Hematopoietic multipotent progenitor cell treated with erythropoietin and hydrocortisone succinate and interleukin-3 and kit ligand, for 8 days (in vitro differentiated cells): ENCODE measurements at regions not wholly inside any gene's neighbourhood (a gene's known extent, or its start where the extent isn't known, plus 50 kb on each side); places are given as distances from the start of the nearest gene placed in this dataset.
A peak's percentile ranks its signal among the peaks of the same experiment; 100 is the strongest.
"Not testable (repeated sequence)": the region's sequence is repeated elsewhere in the genome, so short reads cannot be mapped to it uniquely, and the experiment has no call there.

Experiments
- DNase-seq: peaks from one replicate; pipeline ENCODE4 v3.0.0-alpha.2; 2015

- not testable (repeated sequence) for DNase-seq
Measured at GRCh38 chr2:36157093-36157492, 198.5 kb upstream of the CRIM1 start.

GRCh38 chr2:36147670-36148390 lies 207.7 kb upstream of the CRIM1 start:
- DNase-seq, result no peak

- no peak for DNase-seq
Measured at GRCh38 chr2:36146765-36147164, 208.8 kb upstream of the CRIM1 start.

GRCh38 chr2:36140391-36140790 lies 215.2 kb upstream of the CRIM1 start:
- no peak for DNase-seq

GRCh38 chr2:36137612-36138011 lies 218.0 kb upstream of the CRIM1 start:
- DNase-seq, result no peak

- no peak for DNase-seq
Measured at GRCh38 chr2:36134281-36134680, 221.3 kb upstream of the CRIM1 start.

- no peak for DNase-seq
Measured at GRCh38 chr2:36128359-36128758, 227.2 kb upstream of the CRIM1 start.

- DNase-seq, result no peak
Measured at GRCh38 chr2:36125702-36126101, 229.9 kb upstream of the CRIM1 start.

- no peak for DNase-seq
Measured at GRCh38 chr2:36123995-36124394, 231.6 kb upstream of the CRIM1 start.

- no peak for DNase-seq
Measured at GRCh38 chr2:36097022-36097421, 258.6 kb upstream of the CRIM1 start.

GRCh38 chr2:36091844-36092741 lies 263.5 kb upstream of the CRIM1 start:
- DNase-seq, result not testable (repeated sequence)

- no peak for DNase-seq
Measured at GRCh38 chr2:36088716-36089328, 266.8 kb upstream of the CRIM1 start.

- no peak for DNase-seq
Measured at GRCh38 chr2:36087344-36087743, 268.2 kb upstream of the CRIM1 start.

- no peak for DNase-seq
Measured at GRCh38 chr2:36079793-36080192, 275.8 kb upstream of the CRIM1 start.

GRCh38 chr2:36074008-36074407 lies 281.6 kb upstream of the CRIM1 start:
- DNase-seq, result no peak

- no peak for DNase-seq
Measured at GRCh38 chr2:36071698-36072097, 283.9 kb upstream of the CRIM1 start.

GRCh38 chr2:36069074-36069473 lies 286.5 kb upstream of the CRIM1 start:
- no peak for DNase-seq

- DNase-seq, result no peak
Measured at GRCh38 chr2:36068086-36068485, 287.5 kb upstream of the CRIM1 start.

GRCh38 chr2:36060133-36060532 lies 295.4 kb upstream of the CRIM1 start:
- no peak for DNase-seq

- peak; percentile 39 for DNase-seq
Measured at GRCh38 chr2:36059691-36060090, 295.9 kb upstream of the CRIM1 start.

- no peak for DNase-seq
Measured at GRCh38 chr2:36058953-36059352, 296.6 kb upstream of the CRIM1 start.

GRCh38 chr2:36058076-36058475 lies 297.5 kb upstream of the CRIM1 start:
- DNase-seq, result no peak

- no peak for DNase-seq
Measured at GRCh38 chr2:36052819-36053218, 302.8 kb upstream of the CRIM1 start.

GRCh38 chr2:36044411-36044810 lies 311.2 kb upstream of the CRIM1 start:
- no peak for DNase-seq
